NCI-H345 treated with DMSO at 0.1 percent for 48 hours (cell line): ENCODE measurements at regions not wholly inside any gene's neighbourhood (a gene's known extent, or its start where the extent isn't known, plus 50 kb on each side); places are given as distances from the start of the nearest gene placed in this dataset.

Experiments
- DNase-seq: peaks from one replicate; lab custom pipeline; 2025; ENCODE audit not compliant: unreplicated experiment; lab: John Stamatoyannopoulos, UW

GRCh38 chrX:69110116-69110530 lies 55.1 kb downstream of the PJA1 start:
- no peak for DNase-seq

DNA sequence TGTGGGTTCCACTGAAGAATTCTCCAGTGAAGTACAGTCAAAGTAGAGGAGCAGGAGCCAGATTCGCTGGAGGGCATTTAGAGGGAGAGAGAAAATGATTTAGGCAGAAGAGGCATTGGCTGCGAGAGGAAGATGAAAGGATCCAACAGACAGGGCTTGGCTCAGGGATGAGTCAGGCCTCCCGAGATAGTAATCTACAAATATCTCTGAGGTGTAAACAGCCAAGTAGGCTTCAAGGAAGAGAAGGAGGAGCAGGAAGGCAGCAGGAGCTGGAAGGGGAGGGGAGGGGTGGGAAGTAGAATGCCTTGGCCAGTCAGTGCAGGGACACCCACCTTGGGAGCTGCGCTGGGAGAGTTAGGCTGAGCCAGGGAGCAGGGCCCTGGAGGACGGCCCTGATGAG lies 55.5 kb downstream of the PJA1 start:
- DNase-seq, result no peak

DNA sequence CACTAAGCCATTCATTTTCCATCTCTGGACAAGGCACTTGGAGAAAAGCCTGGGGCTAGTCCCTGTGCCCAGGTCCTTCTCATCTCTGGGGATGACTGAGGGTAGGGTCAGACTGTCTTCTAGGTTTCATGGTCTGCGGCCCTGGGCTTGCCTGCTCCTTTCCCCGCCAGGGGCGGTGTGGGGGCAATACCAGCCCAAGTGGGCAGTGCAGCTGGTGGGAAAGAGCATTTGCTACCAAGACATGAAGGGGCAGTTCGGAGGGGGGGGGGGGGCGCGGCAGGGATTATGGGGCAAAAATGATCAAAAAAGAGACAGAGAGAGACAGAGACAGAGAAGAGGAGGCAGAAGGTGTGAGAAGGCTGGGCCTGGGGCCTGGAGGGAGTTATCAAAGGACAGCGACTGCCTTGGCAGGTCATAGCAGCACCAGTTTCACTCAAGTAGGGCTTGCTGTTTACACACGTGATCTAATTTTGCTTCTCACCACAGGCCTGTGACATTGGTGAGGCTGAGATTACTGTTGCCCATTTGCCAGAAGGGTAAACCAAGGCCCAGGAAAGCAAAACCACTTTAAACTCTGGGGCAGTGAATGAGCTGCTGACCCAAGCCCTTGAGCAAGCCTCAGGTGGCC lies 56.1 kb downstream of the PJA1 start:
- no peak for DNase-seq

DNA sequence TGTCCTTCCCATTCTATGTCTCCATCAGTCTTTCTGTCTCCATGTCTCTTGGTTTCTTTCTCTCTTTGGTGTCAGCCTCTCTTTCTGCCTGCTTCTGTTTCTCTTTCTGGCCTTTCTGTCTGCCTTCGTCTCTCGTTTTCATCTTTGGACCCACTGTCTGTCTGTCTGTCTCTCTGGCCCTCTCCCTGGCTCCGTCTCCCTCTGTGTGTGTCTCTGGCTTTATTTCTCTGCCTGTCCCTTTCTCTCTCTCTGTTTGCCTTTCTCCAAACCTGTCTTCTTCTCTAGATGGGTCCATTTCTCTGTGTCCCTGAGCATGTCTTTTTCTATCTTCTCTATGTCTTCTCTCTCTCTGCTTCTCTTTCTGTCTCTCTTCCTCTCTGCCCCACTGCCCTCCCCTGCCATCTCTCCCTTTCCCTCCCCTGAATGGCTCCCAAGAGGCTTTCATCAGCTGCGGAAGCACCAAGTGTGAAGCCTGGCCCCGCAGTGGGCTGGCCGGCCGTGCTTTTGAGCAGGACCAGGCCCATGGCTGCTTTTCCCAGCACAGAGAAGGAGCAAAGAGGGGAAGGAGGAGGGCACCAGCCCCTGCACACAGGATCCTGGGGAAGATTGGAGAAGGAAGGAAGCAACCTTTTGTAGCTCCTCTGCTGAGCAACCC lies 57.4 kb downstream of the PJA1 start:
- DNase-seq, result no peak

DNA sequence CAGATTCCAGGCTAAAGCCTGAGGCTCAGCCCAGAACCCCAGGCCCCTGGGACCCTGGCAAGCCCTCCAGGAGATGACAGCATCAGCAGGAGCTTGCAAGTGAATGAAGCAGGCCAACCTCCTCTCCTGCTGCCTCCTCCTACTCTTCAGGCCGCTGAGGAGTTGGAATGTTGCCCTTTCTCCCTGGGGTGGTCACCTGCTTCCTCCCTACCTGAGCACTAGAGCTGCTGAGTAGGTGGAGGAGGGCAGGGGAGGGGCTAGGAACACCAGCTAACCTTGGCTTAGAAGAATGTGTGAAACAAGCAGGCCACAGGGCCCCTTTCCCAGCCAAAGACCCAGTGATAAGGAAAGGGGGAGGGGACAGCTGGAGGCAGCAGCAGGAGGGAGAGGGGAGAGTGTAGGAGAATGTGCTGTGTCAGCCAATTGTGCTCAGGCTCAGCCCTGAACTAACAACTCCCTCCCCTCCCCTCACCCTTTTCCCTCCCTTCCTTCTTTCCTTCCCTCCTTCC lies 58.0 kb downstream of the PJA1 start:
- DNase-seq, result no peak

DNA sequence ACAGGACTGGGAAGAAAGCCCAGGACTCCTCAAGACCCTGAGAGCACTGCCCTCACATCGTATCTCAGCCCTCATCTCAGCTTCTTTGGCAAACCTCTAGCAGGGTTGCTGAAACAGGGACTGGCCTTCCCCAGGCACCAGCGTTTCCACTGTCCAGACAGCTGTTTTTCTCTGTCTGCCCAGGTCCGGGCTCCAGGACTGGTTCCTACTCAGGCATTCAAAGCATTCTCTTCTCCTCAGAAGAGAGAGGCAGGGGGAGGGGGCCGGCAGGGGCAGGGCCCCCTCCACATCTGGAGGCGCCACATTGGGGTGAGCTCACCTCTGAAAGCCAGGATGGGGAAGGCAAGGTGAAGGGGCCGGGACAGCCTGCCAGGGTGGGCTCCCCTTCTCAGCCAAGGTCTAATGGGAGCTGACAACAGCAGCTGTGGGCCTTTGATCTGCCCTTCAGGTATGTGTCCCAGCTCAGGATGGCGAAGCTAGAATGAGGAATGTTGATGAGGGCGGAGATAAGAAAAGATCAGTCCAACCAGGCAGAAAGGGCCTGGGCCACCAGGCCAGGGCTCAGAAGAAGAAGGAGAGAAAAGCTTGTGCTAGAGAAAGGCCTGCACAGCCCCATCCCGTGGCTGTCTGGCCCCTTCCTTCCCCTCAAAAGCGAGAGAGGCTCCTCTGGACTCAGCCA lies 60.4 kb downstream of the PJA1 start:
- no peak for DNase-seq

DNA sequence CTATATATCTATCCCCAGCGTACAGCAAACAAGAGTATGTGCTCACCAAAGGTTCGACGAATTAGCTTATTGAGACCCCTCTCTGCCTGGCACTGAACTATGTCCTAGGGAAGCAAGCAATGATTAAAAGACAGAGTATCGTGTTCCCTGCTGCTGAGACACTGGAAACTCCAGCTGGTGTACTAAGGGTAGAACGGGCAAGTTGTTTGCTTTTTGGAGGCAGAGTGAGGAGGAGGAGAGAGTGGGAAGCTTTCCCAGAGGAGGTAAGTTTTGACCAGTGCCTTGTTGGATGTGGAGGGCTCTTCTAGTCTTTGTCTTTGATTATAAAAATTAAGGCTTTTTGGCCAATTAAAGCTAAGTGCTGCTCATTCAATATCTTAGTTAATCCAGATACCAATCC lies 61.7 kb downstream of the PJA1 start:
- no peak for DNase-seq

- no peak for DNase-seq
These were observed 62.5 kb downstream of the PJA1 start for GRCh38 chrX:69102612-69103194.

- no peak for DNase-seq
These were observed 63.5 kb downstream of the PJA1 start for GRCh38 chrX:69101683-69102251.

- no peak for DNase-seq
These were observed 64.8 kb downstream of the PJA1 start for GRCh38 chrX:69100478-69100877.

DNA sequence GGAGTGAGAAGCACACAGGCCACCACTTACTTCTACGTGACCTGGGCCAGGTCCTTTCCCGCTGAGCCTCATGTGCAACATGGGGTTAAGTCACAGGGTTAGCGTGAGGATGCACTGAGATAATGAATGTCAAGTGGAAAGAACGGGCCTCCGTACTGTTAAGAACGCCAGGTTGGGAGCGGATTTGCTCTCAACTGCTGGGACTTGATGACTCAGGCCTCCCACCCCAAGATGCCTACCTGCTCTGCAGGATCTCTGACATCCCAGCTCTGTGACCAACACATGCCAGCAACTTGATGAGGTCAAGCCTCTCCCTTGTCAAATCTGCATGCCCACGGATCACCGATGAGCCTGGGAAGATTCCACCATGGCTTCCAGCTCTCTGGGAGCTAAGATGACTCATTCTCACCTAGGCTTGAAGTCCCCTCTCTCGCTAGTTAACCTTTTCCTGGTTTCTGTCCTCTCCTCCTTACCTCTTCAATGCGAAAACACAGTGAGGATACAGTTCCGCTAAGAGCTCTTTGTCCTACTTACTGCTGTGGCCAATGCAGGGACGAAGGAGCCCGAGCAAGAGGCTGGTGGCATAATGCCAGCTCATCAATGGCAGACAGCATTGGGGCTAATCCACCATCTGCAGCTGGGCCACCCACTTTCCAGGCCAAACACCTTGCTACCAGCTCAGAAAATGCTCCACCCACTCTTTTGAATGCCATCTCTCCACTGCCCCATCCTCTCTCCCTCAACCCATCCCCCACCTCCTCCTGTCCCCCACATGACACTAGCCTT lies 67.6 kb downstream of the PJA1 start:
- no peak for DNase-seq

DNA sequence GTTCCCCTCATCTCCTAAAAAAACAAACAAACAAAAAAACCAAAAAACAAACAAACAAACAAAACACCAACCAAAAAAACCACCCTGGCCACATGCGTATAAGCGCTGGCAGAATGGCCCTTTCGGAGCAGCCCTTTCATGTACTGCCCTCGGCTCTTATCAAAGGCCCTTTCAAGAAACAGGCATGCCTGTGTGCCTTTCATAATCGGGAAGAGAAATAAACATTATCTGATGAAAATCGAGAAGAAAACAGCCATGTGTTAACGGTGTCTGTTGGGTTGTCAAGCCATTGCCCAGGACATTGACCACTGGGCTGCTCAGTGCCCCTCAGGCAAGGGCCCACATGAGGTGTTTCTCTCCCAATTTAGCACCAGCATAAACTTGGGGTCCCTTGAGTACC lies 68.3 kb downstream of the PJA1 start:
- no peak for DNase-seq

- DNase-seq, result no peak
These were observed 70.1 kb downstream of the PJA1 start for GRCh38 chrX:69094977-69095669.

GRCh38 chrX:69093960-69094871 lies 71.0 kb downstream of the PJA1 start:
- peak; percentile 5 for DNase-seq

- no peak for DNase-seq
These were observed 75.2 kb downstream of the PJA1 start for GRCh38 chrX:69090022-69090421.

DNA sequence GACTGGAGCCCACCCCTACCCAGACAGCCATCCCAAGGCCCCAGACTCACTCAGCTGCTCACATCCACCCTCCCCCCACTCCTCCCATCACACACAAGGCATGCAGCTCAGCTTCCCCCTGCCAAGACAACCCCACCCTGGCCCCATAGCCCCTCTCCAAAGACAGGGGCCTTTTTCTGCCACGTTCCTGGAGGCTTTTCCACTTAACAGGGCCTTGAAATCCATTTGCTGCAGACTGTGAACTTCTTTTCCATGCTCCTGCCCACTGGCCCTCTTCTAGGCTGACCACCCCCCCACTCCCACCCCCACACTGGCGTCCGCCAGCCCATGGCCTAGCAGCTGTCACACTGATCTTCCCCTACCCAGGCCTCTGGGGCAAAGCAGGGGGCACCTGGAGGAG lies 76.0 kb downstream of the PJA1 start:
- DNase-seq, result no peak

DNA sequence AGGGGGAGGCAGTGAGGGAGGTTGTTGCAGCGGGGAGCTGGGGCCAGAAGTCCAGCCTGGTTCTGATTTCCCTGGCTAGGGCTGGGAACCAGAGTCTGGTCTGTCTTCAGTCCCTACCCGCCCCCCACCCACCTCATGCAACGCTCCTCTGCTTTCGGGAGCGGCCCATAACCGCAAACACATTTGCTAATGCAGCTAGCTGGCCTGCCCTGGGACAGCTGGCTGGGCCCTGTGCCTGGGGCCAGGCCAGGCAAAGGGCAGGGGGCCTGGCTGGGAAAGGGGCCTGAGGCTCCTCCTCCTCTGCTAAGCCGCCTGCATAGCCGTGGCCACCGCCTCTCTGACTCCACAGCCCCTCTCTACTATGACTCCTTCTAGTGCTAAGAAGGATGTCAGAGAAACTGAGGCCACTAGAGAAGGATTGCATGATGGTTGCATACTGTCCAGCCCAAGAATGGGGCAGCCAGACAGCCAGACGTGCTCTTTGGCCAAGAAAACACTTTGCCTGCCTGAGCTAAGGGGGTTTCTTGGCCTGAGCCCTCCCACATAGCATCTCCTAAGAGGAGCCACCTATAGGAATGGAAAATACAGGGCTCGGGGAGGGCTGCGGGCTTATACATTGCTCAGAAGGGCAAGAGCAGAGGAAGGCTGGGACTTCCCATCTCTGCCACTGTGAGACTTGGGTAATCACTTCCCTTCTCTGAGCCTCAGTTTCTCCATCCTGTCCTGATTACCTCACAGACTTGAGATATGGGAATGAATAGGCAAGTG lies 76.9 kb downstream of the PJA1 start:
- no peak for DNase-seq

DNA sequence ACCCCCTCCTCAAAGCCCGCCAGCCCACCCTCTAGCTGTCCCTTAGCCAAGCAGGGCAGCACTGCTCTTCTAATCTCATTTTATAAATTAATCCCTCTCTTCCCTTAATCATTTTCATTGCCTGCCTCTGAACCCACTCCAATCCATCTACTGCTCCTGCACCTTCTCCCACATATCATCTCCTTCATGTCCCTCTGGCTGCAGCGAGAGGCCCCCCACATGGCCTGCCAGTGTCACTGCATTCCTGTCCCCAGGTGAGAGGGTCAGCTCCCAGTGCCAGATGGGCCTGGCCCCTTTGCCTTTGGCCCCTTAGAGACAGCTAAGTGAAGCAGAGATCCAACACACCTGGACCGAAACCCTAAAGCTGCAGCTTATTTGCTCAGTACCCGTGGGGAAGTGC lies 79.4 kb downstream of the PJA1 start:
- DNase-seq, result no peak
